ENCODE measurements at regions not wholly inside any gene's neighbourhood (a gene's known extent, or its start where the extent isn't known, plus 50 kb on each side); places are given as distances from the start of the nearest gene placed in this dataset.

DNA sequence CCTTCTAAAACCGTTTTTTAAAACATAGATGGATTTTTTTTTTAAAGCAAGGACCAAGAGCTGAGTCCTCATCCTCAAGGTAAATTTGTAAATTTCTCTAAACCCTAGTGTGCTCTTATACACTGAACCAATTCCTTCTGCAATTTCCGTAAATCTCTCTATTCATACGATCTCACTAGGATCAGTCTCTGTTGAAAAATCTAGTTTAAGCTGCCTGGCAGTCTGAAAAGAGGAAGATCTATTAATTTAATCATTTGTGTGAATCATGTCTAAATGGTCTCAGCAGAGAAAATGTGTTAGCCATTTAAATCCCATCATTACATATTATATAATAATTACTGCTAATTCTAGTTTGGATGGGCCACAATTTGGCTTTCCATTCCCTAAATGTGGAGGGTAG, 184.2 kb upstream of the TSHZ2 start (continued):
- TF ChIP-seq, protein P1, sequence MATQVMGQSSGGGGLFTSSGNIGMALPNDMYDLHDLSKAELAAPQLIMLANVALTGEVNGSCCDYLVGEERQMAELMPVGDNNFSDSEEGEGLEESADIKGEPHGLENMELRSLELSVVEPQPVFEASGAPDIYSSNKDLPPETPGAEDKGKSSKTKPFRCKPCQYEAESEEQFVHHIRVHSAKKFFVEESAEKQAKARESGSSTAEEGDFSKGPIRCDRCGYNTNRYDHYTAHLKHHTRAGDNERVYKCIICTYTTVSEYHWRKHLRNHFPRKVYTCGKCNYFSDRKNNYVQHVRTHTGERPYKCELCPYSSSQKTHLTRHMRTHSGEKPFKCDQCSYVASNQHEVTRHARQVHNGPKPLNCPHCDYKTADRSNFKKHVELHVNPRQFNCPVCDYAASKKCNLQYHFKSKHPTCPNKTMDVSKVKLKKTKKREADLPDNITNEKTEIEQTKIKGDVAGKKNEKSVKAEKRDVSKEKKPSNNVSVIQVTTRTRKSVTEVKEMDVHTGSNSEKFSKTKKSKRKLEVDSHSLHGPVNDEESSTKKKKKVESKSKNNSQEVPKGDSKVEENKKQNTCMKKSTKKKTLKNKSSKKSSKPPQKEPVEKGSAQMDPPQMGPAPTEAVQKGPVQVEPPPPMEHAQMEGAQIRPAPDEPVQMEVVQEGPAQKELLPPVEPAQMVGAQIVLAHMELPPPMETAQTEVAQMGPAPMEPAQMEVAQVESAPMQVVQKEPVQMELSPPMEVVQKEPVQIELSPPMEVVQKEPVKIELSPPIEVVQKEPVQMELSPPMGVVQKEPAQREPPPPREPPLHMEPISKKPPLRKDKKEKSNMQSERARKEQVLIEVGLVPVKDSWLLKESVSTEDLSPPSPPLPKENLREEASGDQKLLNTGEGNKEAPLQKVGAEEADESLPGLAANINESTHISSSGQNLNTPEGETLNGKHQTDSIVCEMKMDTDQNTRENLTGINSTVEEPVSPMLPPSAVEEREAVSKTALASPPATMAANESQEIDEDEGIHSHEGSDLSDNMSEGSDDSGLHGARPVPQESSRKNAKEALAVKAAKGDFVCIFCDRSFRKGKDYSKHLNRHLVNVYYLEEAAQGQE (IDR thresholded peaks at IDR 0.05) = no peak

GRCh38 chr20:52787216-52787615, 184.9 kb upstream of the TSHZ2 start:
- Histone ChIP-seq H3K27ac (ENCODE audit: low read depth in 1 of 2, low read length in 2 of 2) (no peak overlapping the region), H3K4me3 (ENCODE audit: low read depth in 1 of 3, low read length in 3 of 3) (no peak overlapping the region), H3K4me1 (ENCODE audit: control insufficient read depth in 4 of 4, insufficient read depth in 4 of 4, low read length in 3 of 4) (no peaks in the 10 kb centered on the region), H3K9ac (ENCODE audit: low read depth in 1 of 2, low read length in 2 of 2) (no peak overlapping the region), H3K27me3 (ENCODE audit: control insufficient read depth in 4 of 4, insufficient read depth in 4 of 4, low read length in 3 of 4) (peaks cover 0 to 5% (median 0%) of the 10 kb centered on the region in 4 donors), H3K36me3 (ENCODE audit: control insufficient read depth in 4 of 4, insufficient read depth in 3 of 4, low read depth in 1 of 4, low read length in 3 of 4) (no peaks in the 10 kb centered on the region), H3K9me3 (ENCODE audit: control insufficient read depth in 4 of 4, low read length in 3 of 4) (no peaks in the 10 kb centered on the region)
- DNase-seq (ENCODE audit: low spot score) = no peak
- TF ChIP-seq MAX (IDR thresholded peaks at IDR 0.05) (no peak), CTCF (IDR thresholded peaks at IDR 0.05; ENCODE audit: low read depth, low read length, missing input control) (no peak), FOXA1 (IDR thresholded peaks at IDR 0.05) (no peak), TAF1 (conservative IDR thresholded peaks at IDR 0.05) (no peak), YY1 (IDR thresholded peaks at IDR 0.05) (no peak), RXRA (IDR thresholded peaks at IDR 0.05) (no peak), HNF4A (conservative IDR thresholded peaks at IDR 0.05) (no peak), SP1 (IDR thresholded peaks at IDR 0.05) (no peak), FOXA2 (IDR thresholded peaks at IDR 0.05) (no peak), NR2F2 (IDR thresholded peaks at IDR 0.05) (no peak), JUND (IDR thresholded peaks at IDR 0.05) (no peak), RAD21 (IDR thresholded peaks at IDR 0.05) (no peak), EGR1 (IDR thresholded peaks at IDR 0.05; ENCODE audit: low read depth in 2 of 2) (no peak), HNF4G (IDR thresholded peaks at IDR 0.05) (no peak), GABPA (IDR thresholded peaks at IDR 0.05 in 1 of 2, conservative IDR thresholded peaks at IDR 0.05 in 1 of 2) (no peak)
- TF ChIP-seq, protein P2, sequence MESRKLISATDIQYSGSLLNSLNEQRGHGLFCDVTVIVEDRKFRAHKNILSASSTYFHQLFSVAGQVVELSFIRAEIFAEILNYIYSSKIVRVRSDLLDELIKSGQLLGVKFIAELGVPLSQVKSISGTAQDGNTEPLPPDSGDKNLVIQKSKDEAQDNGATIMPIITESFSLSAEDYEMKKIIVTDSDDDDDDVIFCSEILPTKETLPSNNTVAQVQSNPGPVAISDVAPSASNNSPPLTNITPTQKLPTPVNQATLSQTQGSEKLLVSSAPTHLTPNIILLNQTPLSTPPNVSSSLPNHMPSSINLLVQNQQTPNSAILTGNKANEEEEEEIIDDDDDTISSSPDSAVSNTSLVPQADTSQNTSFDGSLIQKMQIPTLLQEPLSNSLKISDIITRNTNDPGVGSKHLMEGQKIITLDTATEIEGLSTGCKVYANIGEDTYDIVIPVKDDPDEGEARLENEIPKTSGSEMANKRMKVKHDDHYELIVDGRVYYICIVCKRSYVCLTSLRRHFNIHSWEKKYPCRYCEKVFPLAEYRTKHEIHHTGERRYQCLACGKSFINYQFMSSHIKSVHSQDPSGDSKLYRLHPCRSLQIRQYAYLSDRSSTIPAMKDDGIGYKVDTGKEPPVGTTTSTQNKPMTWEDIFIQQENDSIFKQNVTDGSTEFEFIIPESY (IDR thresholded peaks at IDR 0.05) = no peak
- TF ChIP-seq, protein P3, sequence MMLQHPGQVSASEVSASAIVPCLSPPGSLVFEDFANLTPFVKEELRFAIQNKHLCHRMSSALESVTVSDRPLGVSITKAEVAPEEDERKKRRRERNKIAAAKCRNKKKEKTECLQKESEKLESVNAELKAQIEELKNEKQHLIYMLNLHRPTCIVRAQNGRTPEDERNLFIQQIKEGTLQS (IDR thresholded peaks at IDR 0.05) = no peak
- TF ChIP-seq, protein P1 (IDR thresholded peaks at IDR 0.05) = no peak
- WGBS = 63% methylated on average over 3 of the region's 3 CpGs
